ENCODE measurements at regions not wholly inside any gene's neighbourhood (a gene's known extent, or its start where the extent isn't known, plus 50 kb on each side); places are given as distances from the start of the nearest gene placed in this dataset.

- H3K27ac ChIP-seq (ENCODE audit: low read depth, low read length) = no peak overlapping the region
- no peak for TF ChIP-seq EZH2phosphoT487 (conservative IDR thresholded peaks at IDR 0.05; ENCODE audit: low read length)
- TF ChIP-seq CTCF (IDR thresholded peaks at IDR 0.05; ENCODE audit: insufficient read depth, low read length, poor library complexity, severe bottlenecking) = no peak
These were observed 433.4 kb upstream of the GBE1 start for GRCh38 chr3:82194870-82195269.

GRCh38 chr3:82186017-82186416 is 424.6 kb upstream of the GBE1 start:
- no peak overlapping the region for H3K4me2 ChIP-seq (ENCODE audit: low read depth, low read length, poor library complexity, severe bottlenecking)
- no peak overlapping the region for H3K4me3 ChIP-seq (ENCODE audit: insufficient read depth, low read length, poor library complexity, severe bottlenecking)
- no peaks in the 10 kb centered on the region for H3K9me3 ChIP-seq (ENCODE audit: insufficient read depth, low read length)
- H3K27me3 ChIP-seq (ENCODE audit: low read length) = no peaks in the 10 kb centered on the region
- no peak overlapping the region for H3K27ac ChIP-seq (ENCODE audit: low read depth, low read length)
- H3K79me2 ChIP-seq (ENCODE audit: insufficient read depth, low read length) = no peaks in the 10 kb centered on the region
- no peaks in the 10 kb centered on the region for H3K9me2 ChIP-seq (replicated peaks; ENCODE audit: insufficient read depth, low read length)
- no peaks in the 10 kb centered on the region for H4K20me1 ChIP-seq (ENCODE audit: low read depth, low read length)
- no peaks in the 10 kb centered on the region for H3F3A ChIP-seq (ENCODE audit: insufficient read depth)
- H3K9ac ChIP-seq (ENCODE audit: low read length) = no peak overlapping the region
- no peaks in the 10 kb centered on the region; the same call in 1 of the 2 replicates for H3K36me3 ChIP-seq (ENCODE audit: low read length)
- no peak for TF ChIP-seq EZH2phosphoT487 (conservative IDR thresholded peaks at IDR 0.05; ENCODE audit: low read length)
- TF ChIP-seq CTCF (IDR thresholded peaks at IDR 0.05; ENCODE audit: insufficient read depth, low read length, poor library complexity, severe bottlenecking) = no peak
- peak overlapping the region; percentile 5 for H2AFZ ChIP-seq (ENCODE audit: low read depth, low read length, severe bottlenecking)

More at GRCh38 chr3:82194870-82195269, 433.4 kb upstream of the GBE1 start:
- Histone ChIP-seq H3F3A (ENCODE audit: insufficient read depth) (no peaks in the 10 kb centered on the region), H3K9me3 (ENCODE audit: insufficient read depth, low read length) (no peaks in the 10 kb centered on the region), H4K20me1 (ENCODE audit: low read depth, low read length) (no peaks in the 10 kb centered on the region), H3K9me2 (replicated peaks; ENCODE audit: insufficient read depth, low read length) (no peaks in the 10 kb centered on the region), H2AFZ (ENCODE audit: low read depth, low read length, severe bottlenecking) (no peak overlapping the region), H3K27me3 (ENCODE audit: low read length) (no peaks in the 10 kb centered on the region), H3K9ac (ENCODE audit: low read length) (no peak overlapping the region), H3K36me3 (ENCODE audit: low read length) (no peaks in the 10 kb centered on the region), H3K4me3 (ENCODE audit: insufficient read depth, low read length, poor library complexity, severe bottlenecking) (no peak overlapping the region), H3K79me2 (ENCODE audit: insufficient read depth, low read length) (no peaks in the 10 kb centered on the region), H3K4me2 (ENCODE audit: low read depth, low read length, poor library complexity, severe bottlenecking) (no peak overlapping the region)

GRCh38 chr3:82179291-82179690 is 417.8 kb upstream of the GBE1 start:
- TF ChIP-seq EZH2phosphoT487 (conservative IDR thresholded peaks at IDR 0.05; ENCODE audit: low read length) (no peak), CTCF (IDR thresholded peaks at IDR 0.05; ENCODE audit: insufficient read depth, low read length, poor library complexity, severe bottlenecking) (no peak)
- Histone ChIP-seq H3K4me2 (ENCODE audit: low read depth, low read length, poor library complexity, severe bottlenecking) (no peak overlapping the region), H3K9me2 (replicated peaks; ENCODE audit: insufficient read depth, low read length) (no peaks in the 10 kb centered on the region), H3K27ac (ENCODE audit: low read depth, low read length) (no peak overlapping the region), H3K27me3 (ENCODE audit: low read length) (no peaks in the 10 kb centered on the region), H3F3A (ENCODE audit: insufficient read depth) (no peaks in the 10 kb centered on the region), H3K9me3 (ENCODE audit: insufficient read depth, low read length) (no peaks in the 10 kb centered on the region), H3K36me3 (ENCODE audit: low read length) (no peaks in the 10 kb centered on the region), H3K9ac (ENCODE audit: low read length) (no peak overlapping the region), H4K20me1 (ENCODE audit: low read depth, low read length) (no peaks in the 10 kb centered on the region), H3K79me2 (ENCODE audit: insufficient read depth, low read length) (no peaks in the 10 kb centered on the region), H3K4me3 (ENCODE audit: insufficient read depth, low read length, poor library complexity, severe bottlenecking) (no peak overlapping the region), H2AFZ (ENCODE audit: low read depth, low read length, severe bottlenecking) (no peak overlapping the region)

All from SU-DHL-6 (cell line).